ENCODE measurements at regions not wholly inside any gene's neighbourhood (a gene's known extent, or its start where the extent isn't known, plus 50 kb on each side); places are given as distances from the start of the nearest gene placed in this dataset.
"Not testable (repeated sequence)": the region's sequence is repeated elsewhere in the genome, so short reads cannot be mapped to it uniquely, and the experiment has no call there.

- DNase-seq: peak; percentile 68
Observed at GRCh38 chr9:100714372-100715099, 136.7 kb downstream of the CAVIN4 start.

- no peak for DNase-seq
Observed at GRCh38 chr9:100715100-100715380, 137.2 kb downstream of the CAVIN4 start.

- DNase-seq: no peak
Observed at GRCh38 chr9:100718717-100719116, 140.8 kb downstream of the CAVIN4 start.

GRCh38 chr9:100720922-100721321 lies 143.0 kb downstream of the CAVIN4 start:
- no peak for DNase-seq

GRCh38 chr9:100724886-100725285 lies 147.0 kb downstream of the CAVIN4 start:
- no peak for DNase-seq

GRCh38 chr9:100725371-100725770 lies 147.5 kb downstream of the CAVIN4 start:
- no peak for DNase-seq

GRCh38 chr9:100729336-100729895 lies 151.5 kb downstream of the CAVIN4 start:
- no peak for DNase-seq

GRCh38 chr9:100730086-100730485 lies 152.2 kb downstream of the CAVIN4 start:
- DNase-seq: no peak

- DNase-seq: no peak
Observed at GRCh38 chr9:100731038-100731556, 153.2 kb downstream of the CAVIN4 start.

- no peak for DNase-seq
Observed at GRCh38 chr9:100731557-100731956, 153.7 kb downstream of the CAVIN4 start.

- no peak for DNase-seq
Observed at GRCh38 chr9:100739208-100739607, 161.3 kb downstream of the CAVIN4 start.

GRCh38 chr9:100739666-100740065 lies 161.8 kb downstream of the CAVIN4 start:
- no peak for DNase-seq

GRCh38 chr9:100748930-100749329 lies 171.1 kb downstream of the CAVIN4 start:
- DNase-seq: not testable (repeated sequence)

- no peak for DNase-seq
Observed at GRCh38 chr9:100756217-100756616, 178.3 kb downstream of the CAVIN4 start.

GRCh38 chr9:100759215-100759614 lies 181.3 kb downstream of the CAVIN4 start:
- no peak for DNase-seq

GRCh38 chr9:100761276-100761802 lies 183.5 kb downstream of the CAVIN4 start:
- no peak for DNase-seq

GRCh38 chr9:100774326-100774725 lies 196.4 kb downstream of the CAVIN4 start:
- no peak for DNase-seq

- DNase-seq: no peak
Observed at GRCh38 chr9:100774962-100775361, 197.1 kb downstream of the CAVIN4 start.

- DNase-seq: no peak
Observed at GRCh38 chr9:100775912-100776311, 198.0 kb downstream of the CAVIN4 start.

- DNase-seq: no peak
Observed at GRCh38 chr9:100784755-100785154, 206.9 kb downstream of the CAVIN4 start.

GRCh38 chr9:100785946-100786345 lies 208.1 kb downstream of the CAVIN4 start:
- DNase-seq: no peak

- no peak for DNase-seq
Observed at GRCh38 chr9:100794738-100795269, 216.9 kb downstream of the CAVIN4 start.

- no peak for DNase-seq
Observed at GRCh38 chr9:100803956-100804355, 224.6 kb upstream of the PLPPR1 start.

- DNase-seq: no peak
Observed at GRCh38 chr9:100811643-100812042, 216.9 kb upstream of the PLPPR1 start.

Data from occipital lobe (tissue), 1 donor.